ENCODE measurements at regions not wholly inside any gene's neighbourhood (a gene's known extent, or its start where the extent isn't known, plus 50 kb on each side); places are given as distances from the start of the nearest gene placed in this dataset.

GRCh38 chr2:2836343-2837070, 505.4 kb upstream of the MYT1L start:
- Histone ChIP-seq H3K9ac (ENCODE audit: low read length) (no peak overlapping the region), H3K27me3 (ENCODE audit: insufficient read depth, low read length) (peaks cover 23% of the 10 kb centered on the region; the same call in 1 of the 2 replicates), H3K9me2 (ENCODE audit: insufficient read depth) (no peaks in the 10 kb centered on the region), H3K4me3 (replicated peaks in 1 of 2; ENCODE audit: low read depth in 1 of 2, low read length in 2 of 2) (no peak overlapping the region), H3K79me2 (ENCODE audit: insufficient read depth, low read length) (no peaks in the 10 kb centered on the region), H4K20me1 (ENCODE audit: insufficient read depth) (no peaks in the 10 kb centered on the region), H3K4me1 (ENCODE audit: control insufficient read depth in 1 of 2, insufficient read depth in 2 of 2, low read length in 2 of 2) (no peaks in the 10 kb centered on the region), H3K4me2 (ENCODE audit: low read length) (no peak overlapping the region), H2AFZ (ENCODE audit: low read depth, low read length, poor library complexity, severe bottlenecking) (no peak overlapping the region), H3K36me3 (ENCODE audit: control insufficient read depth in 1 of 2, insufficient read depth in 2 of 2, low read length in 2 of 2) (no peaks in the 10 kb centered on the region), H3K9me3 (ENCODE audit: control insufficient read depth in 1 of 2, insufficient read depth in 1 of 2, low read depth in 1 of 2, low read length in 2 of 2) (no peaks in the 10 kb centered on the region), H3K27ac (ENCODE audit: low read depth, low read length) (no peak overlapping the region)
- ChIA-PET CTCF (no interaction called here), RAD21 (ENCODE audit: low non-redundant PET in 1 of 2, low total read pairs in 2 of 2, uncharacterized antibody in 2 of 2, unreplicated experiment in 2 of 2) (no interaction called here), POLR2A (no interaction called here)
- BruUV-seq (replicated peaks) = no TSS peak
- TF ChIP-seq EZH2 (IDR thresholded peaks at IDR 0.05) (no peak), FOSL1 (IDR thresholded peaks at IDR 0.05; ENCODE audit: low read depth) (no peak), CEBPB (IDR thresholded peaks at IDR 0.05; ENCODE audit: low read depth) (no peak), JUND (IDR thresholded peaks at IDR 0.05) (no peak), SIN3A (IDR thresholded peaks at IDR 0.05; ENCODE audit: low read depth) (no peak), ZNF274 (IDR thresholded peaks at IDR 0.05; ENCODE audit: low read depth, low read length) (no peak), ELF1 (IDR thresholded peaks at IDR 0.05; ENCODE audit: borderline replicate concordance, low read depth) (no peak)
- ATAC-seq (no peak), DNase-seq (ENCODE audit: low read depth, low spot score) (no peak)
- intact Hi-C loops (cut with micrococcal nuclease) = no loop called here

DNA sequence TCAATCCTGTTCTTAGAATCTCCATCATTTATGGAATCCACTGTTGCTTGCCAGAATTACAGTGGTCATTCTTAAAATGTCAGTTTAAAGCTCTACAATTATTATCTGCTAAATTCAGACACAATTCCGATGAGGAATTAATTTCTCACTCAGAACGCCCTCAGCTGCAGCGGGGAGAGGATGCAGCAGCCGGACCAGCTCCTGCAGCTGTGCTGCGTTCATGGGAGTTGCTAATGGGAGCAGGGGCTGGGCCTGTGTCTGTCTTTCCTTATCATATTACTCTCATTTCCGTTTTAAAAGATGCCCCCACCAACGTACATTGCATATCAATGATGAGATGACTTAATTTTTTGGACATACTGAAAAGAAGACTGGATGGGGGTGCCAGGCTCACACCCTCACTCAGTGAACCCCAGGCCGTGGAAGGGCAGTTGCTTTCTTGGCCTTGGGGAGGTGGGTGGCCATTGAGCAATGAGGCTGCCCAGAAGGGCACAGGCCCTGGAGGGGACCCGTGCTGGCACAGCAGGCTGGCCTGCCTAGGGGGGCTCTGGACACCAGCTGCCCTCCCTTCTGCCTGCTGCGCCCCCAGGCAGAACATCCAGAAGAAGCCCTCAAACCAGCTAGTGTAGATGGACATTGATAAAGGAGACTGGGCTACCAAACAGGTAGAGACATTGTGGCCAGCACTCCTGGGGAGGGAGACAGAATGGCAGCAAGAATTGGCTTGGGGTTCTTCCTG, 503.6 kb upstream of the MYT1L start:
- BruUV-seq (replicated peaks) = no TSS peak
- no peaks in the 10 kb centered on the region for H3K36me3 ChIP-seq (ENCODE audit: control insufficient read depth in 1 of 2, insufficient read depth in 2 of 2, low read length in 2 of 2)
- DNase-seq (ENCODE audit: low read depth, low spot score) = no peak
- TF ChIP-seq POLR2AphosphoS5 (IDR thresholded peaks at IDR 0.05; ENCODE audit: low read depth, low read length) (no peak), ELF1 (IDR thresholded peaks at IDR 0.05; ENCODE audit: borderline replicate concordance, low read depth) (no peak)
- no peaks in the 10 kb centered on the region for H3K9me3 ChIP-seq (ENCODE audit: control insufficient read depth in 1 of 2, insufficient read depth in 1 of 2, low read depth in 1 of 2, low read length in 2 of 2)
- intact Hi-C loops (cut with micrococcal nuclease) = no loop called here
- H3K4me2 ChIP-seq (ENCODE audit: low read length) = no peak overlapping the region
- H3K9ac ChIP-seq (ENCODE audit: low read length) = no peak overlapping the region
- no peaks in the 10 kb centered on the region for H4K20me1 ChIP-seq (ENCODE audit: insufficient read depth)
- ATAC-seq = no peak
- no peaks in the 10 kb centered on the region for H3K4me1 ChIP-seq (ENCODE audit: control insufficient read depth in 1 of 2, insufficient read depth in 2 of 2, low read length in 2 of 2)
- no peaks in the 10 kb centered on the region for H3K9me2 ChIP-seq (ENCODE audit: insufficient read depth)
- ChIA-PET RAD21 (ENCODE audit: low non-redundant PET in 1 of 2, low total read pairs in 2 of 2, uncharacterized antibody in 2 of 2, unreplicated experiment in 2 of 2) (no interaction called here), CTCF (no interaction called here), POLR2A (no interaction called here)
- H3K27me3 ChIP-seq (ENCODE audit: insufficient read depth, low read length) = 0 out of 2 replicates have a peak, but pooled peaks cover 30% of the 10 kb centered on the region
- H3K4me3 ChIP-seq (replicated peaks in 1 of 2; ENCODE audit: low read depth in 1 of 2, low read length in 2 of 2) = no peak overlapping the region
- no peaks in the 10 kb centered on the region for H3K79me2 ChIP-seq (ENCODE audit: insufficient read depth, low read length)
- no peak overlapping the region for H2AFZ ChIP-seq (ENCODE audit: low read depth, low read length, poor library complexity, severe bottlenecking)
- H3K27ac ChIP-seq (ENCODE audit: low read depth, low read length) = no peak overlapping the region

Data from HCT116 (cell line).